D721Med (cell line): ENCODE measurements at regions not wholly inside any gene's neighbourhood (a gene's known extent, or its start where the extent isn't known, plus 50 kb on each side); places are given as distances from the start of the nearest gene placed in this dataset.
"Not testable (repeated sequence)": the region's sequence is repeated elsewhere in the genome, so short reads cannot be mapped to it uniquely, and the experiment has no call there.

ENCODE experiments used
- DNase-seq: peaks from one replicate; pipeline ENCODE4 v3.0.0; 2011; ENCODE audit warnings: low spot score; ENCODE audit not compliant: insufficient read length
- FAIRE-seq: peaks from 2 replicates; lab custom pipeline; 2011; peaks lifted over from hg19 to GRCh38; lab: Jason Lieb, UNC
- CTCF ChIP-seq: IDR thresholded peaks from 2 replicates; pipeline ENCODE4 v1.5.1; 2012; ENCODE audit warnings: mild to moderate bottlenecking, control low read depth; ENCODE audit not compliant: insufficient read depth; ENCODE audit errors: missing control alignments

- FAIRE-seq: no peak
- TF ChIP-seq CTCF: no peak
- DNase-seq: no peak
These were observed 429.4 kb upstream of the B3GAT1 start for GRCh38 chr11:134841411-134841810.

GRCh38 chr11:134840945-134841344 is 428.9 kb upstream of the B3GAT1 start:
- no peak for TF ChIP-seq CTCF
- FAIRE-seq (no peak), DNase-seq (no peak)

DNA sequence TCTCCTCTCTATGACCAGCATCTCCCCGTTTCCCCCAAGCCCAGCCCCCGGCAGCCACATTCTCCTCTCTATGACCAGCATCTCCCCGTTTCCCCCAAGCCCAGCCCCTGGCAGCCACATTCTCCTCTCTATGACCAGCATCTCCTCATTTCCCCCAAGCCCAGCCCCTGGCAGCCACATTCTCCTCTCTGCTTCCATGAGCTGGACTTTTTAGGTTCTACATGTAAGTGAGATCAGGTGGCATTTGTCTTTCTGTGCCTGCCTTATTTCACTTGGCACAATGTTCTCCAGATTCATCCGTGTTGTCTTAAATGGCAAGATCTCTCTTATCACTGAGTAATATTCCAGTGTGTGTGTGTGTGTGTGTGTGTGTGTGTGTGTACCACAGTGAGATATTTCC is 428.1 kb upstream of the B3GAT1 start:
- DNase-seq, FAIRE-seq: not testable (repeated sequence)

GRCh38 chr11:134838708-134839107 is 426.7 kb upstream of the B3GAT1 start:
- DNase-seq (no peak), FAIRE-seq (no peak)
- TF ChIP-seq CTCF: no peak

- TF ChIP-seq CTCF: no peak
- FAIRE-seq (no peak), DNase-seq (no peak)
These were observed 425.8 kb upstream of the B3GAT1 start for GRCh38 chr11:134837887-134838232.

DNA sequence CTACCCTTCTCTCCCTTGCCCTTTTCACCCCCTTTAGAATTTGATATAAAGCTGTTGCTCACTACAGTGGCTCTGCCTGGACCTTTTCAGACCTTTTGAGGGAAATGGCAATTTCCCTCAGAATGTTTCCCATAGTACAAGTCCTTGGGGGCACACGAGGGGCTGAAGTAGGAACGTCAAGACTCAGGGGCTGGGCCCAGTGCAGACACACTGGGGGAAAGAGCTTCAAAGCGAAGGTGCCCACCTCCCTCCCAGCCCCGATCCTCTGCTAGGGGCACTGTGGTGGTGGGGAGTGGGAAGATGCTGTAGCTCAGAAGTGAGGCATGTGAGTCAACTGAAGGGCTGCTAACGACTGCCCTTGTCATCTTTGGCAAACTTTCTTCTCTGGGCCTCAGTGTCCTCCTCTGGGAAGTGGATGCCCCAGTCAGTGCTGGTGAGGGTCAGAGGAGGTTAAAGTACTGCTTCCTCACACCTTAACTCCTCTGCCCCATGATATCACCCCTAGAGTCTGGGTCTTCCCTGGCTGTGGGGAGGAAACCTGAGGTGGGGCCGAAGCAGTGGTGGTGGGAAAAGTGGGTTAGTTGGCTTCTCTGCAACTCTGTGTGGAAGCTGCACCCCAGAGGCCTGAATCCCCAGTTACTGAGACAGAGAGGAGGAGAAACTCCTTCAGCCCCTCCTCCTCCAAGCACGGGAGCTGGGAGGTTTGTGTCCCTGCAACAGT is 425.3 kb upstream of the B3GAT1 start:
- TF ChIP-seq CTCF: no peak
- DNase-seq (no peak), FAIRE-seq (no peak)

DNA sequence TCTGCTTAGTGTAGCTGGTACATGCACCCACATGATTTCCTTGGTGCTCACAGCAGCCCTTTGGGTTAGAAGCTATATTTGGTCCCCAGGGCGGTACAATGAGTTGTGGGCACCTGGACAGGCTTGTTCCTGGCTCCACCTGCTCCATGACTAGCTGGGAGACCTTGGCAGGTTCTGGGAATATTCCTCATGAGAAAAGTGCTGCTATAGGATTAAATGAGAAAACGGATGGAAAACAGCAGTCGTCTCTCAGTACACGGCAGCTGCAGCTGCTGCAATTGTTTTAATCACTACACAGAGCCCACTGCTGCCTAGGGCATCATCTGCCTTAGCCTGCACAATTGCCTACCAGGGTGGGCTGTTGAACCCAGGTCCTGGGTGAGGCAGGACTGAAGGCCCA is 424.5 kb upstream of the B3GAT1 start:
- FAIRE-seq (no peak), DNase-seq (no peak)
- TF ChIP-seq CTCF: no peak
